HFFc6 (cell line): ENCODE measurements at regions not wholly inside any gene's neighbourhood (a gene's known extent, or its start where the extent isn't known, plus 50 kb on each side); places are given as distances from the start of the nearest gene placed in this dataset.

Source experiments
- DNase-seq: peaks from one replicate; pipeline ENCODE4 v3.0.0-alpha.2; 2018
- H3K27ac Mint-ChIP-seq: 2 replicates; pipeline ENCODE4 v1.8.0; 2020; ENCODE audit warnings: mild to moderate bottlenecking, mixed read lengths
- H3K27me3 Mint-ChIP-seq: 2 replicates; pipeline ENCODE4 v1.8.0; 2021; ENCODE audit warnings: mild to moderate bottlenecking, moderate library complexity, mixed read lengths; ENCODE audit not compliant: insufficient read depth
- H3K36me3 Mint-ChIP-seq: 2 replicates; pipeline ENCODE4 v1.8.0; 2021; ENCODE audit warnings: low read depth, mixed read lengths
- H3K4me1 Mint-ChIP-seq: 2 replicates; pipeline ENCODE4 v1.8.0; 2020; ENCODE audit warnings: low read depth, mixed read lengths
- H3K4me3 Mint-ChIP-seq: 2 replicates; pipeline ENCODE4 v1.8.0; 2020; ENCODE audit warnings: mild to moderate bottlenecking, moderate library complexity, mixed read lengths
- H3K9me3 Mint-ChIP-seq: 2 replicates; pipeline ENCODE4 v1.8.0; 2020; ENCODE audit warnings: mild to moderate bottlenecking, mixed read lengths
- TF ChIP-seq, protein P1 (sequence below): fragments of 200-600 bp; sonication (generic); IDR thresholded peaks from 2 replicates; pipeline ENCODE4 v1.5.0; 2021; ENCODE audit warnings: antibody characterized with exemption, mild to moderate bottlenecking

- DNase-seq, result no peak
- Mint-ChIP-seq H3K4me1 (no peaks in the 10 kb centered on the region), H3K4me3 (no peak overlapping the region), H3K9me3 (no peaks in the 10 kb centered on the region), H3K27me3 (no peaks in the 10 kb centered on the region; the same call in 1 of the 2 replicates), H3K27ac (no peak overlapping the region), H3K36me3 (no peaks in the 10 kb centered on the region)
- TF ChIP-seq, protein P1, sequence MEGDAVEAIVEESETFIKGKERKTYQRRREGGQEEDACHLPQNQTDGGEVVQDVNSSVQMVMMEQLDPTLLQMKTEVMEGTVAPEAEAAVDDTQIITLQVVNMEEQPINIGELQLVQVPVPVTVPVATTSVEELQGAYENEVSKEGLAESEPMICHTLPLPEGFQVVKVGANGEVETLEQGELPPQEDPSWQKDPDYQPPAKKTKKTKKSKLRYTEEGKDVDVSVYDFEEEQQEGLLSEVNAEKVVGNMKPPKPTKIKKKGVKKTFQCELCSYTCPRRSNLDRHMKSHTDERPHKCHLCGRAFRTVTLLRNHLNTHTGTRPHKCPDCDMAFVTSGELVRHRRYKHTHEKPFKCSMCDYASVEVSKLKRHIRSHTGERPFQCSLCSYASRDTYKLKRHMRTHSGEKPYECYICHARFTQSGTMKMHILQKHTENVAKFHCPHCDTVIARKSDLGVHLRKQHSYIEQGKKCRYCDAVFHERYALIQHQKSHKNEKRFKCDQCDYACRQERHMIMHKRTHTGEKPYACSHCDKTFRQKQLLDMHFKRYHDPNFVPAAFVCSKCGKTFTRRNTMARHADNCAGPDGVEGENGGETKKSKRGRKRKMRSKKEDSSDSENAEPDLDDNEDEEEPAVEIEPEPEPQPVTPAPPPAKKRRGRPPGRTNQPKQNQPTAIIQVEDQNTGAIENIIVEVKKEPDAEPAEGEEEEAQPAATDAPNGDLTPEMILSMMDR, result no peak
These were observed 358.0 kb upstream of the POU1F1 start for GRCh38 chr3:87634426-87634825.

DNA sequence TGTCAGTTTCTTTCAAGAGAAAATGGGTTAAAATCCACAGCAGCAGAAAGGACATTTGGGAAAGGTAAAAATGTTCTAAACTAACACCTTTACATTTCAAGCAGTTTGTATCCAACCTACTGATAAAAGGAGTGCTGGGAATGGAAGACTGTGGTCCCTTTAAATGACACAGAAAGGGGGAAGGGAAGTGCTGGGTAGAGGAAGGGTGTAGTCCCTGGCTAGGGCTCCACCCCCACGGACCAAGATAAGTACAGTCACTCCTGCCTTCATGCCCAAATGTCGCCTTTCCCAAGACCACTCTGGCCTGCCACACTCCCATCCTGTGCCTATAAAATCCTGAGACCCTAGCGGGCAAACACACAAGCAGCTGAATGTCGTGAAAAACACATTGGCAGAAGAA, 350.9 kb upstream of the POU1F1 start:
- H3K36me3 Mint-ChIP-seq, result no peaks in the 10 kb centered on the region
- H3K27me3 Mint-ChIP-seq, result no peaks in the 10 kb centered on the region
- TF ChIP-seq, protein P1, result no peak
- no peak overlapping the region for H3K4me3 Mint-ChIP-seq
- DNase-seq, result no peak
- H3K4me1 Mint-ChIP-seq, result peaks cover 15% of the 10 kb centered on the region; the same call in 1 of the 2 replicates
- H3K9me3 Mint-ChIP-seq, result no peaks in the 10 kb centered on the region
- H3K27ac Mint-ChIP-seq, result no peak overlapping the region

GRCh38 chr3:87626546-87626945, 350.2 kb upstream of the POU1F1 start:
- Mint-ChIP-seq H3K27ac (no peak overlapping the region), H3K36me3 (no peaks in the 10 kb centered on the region), H3K27me3 (no peaks in the 10 kb centered on the region), H3K4me1 (peaks cover 15% of the 10 kb centered on the region; the same call in 1 of the 2 replicates), H3K9me3 (no peaks in the 10 kb centered on the region), H3K4me3 (no peak overlapping the region)
- TF ChIP-seq, protein P1, result no peak
- no peak for DNase-seq

DNA sequence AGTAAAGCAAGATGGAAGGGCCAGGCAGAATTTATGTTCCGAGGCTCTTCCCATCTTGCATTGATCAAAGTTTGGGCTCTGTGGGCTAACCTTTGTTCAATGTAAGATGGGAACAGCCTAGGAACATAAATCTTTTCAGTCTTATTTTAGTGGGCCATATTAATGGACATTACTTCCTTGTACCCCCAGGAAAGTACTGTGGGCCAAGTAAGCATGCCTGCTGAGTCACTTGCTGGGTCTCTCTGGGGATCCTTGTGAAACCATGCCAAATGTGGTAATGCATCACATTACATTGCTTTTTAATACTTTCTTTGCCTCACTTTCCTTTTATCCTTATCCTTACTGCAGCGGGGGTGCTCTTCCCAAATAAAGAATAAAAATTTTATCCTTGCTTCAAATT, 349.5 kb upstream of the POU1F1 start:
- H3K27me3 Mint-ChIP-seq, result no peaks in the 10 kb centered on the region
- H3K4me3 Mint-ChIP-seq, result no peak overlapping the region
- no peak overlapping the region for H3K27ac Mint-ChIP-seq
- TF ChIP-seq, protein P1, result no peak
- H3K4me1 Mint-ChIP-seq, result peaks cover 15% of the 10 kb centered on the region; the same call in 1 of the 2 replicates
- no peaks in the 10 kb centered on the region for H3K9me3 Mint-ChIP-seq
- H3K36me3 Mint-ChIP-seq, result no peaks in the 10 kb centered on the region
- no peak for DNase-seq

DNA sequence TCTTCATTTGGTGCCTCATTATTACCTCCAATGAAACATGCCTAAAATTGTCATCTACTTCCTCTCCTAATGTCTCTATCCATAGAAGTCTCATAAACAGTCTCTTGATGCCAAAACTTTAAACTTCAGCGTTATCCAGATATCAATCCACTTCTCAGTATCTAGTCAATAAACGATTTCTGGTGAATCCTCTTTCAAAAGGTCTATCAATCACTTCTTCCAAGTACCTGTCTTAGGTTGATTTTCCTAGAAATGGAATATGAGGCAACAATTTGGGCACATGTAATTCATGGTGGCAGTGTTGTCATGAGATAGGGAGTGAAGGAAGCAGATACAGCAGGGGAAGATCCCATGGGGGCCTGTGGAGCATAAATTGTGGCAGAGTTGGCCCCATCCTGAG, 348.5 kb upstream of the POU1F1 start:
- H3K9me3 Mint-ChIP-seq, result no peaks in the 10 kb centered on the region
- H3K36me3 Mint-ChIP-seq, result no peaks in the 10 kb centered on the region
- DNase-seq, result no peak
- TF ChIP-seq, protein P1, result no peak
- H3K4me3 Mint-ChIP-seq, result no peak overlapping the region
- no peak overlapping the region for H3K27ac Mint-ChIP-seq
- no peaks in the 10 kb centered on the region for H3K27me3 Mint-ChIP-seq
- peaks cover 18% of the 10 kb centered on the region; the same call in 1 of the 2 replicates for H3K4me1 Mint-ChIP-seq

DNA sequence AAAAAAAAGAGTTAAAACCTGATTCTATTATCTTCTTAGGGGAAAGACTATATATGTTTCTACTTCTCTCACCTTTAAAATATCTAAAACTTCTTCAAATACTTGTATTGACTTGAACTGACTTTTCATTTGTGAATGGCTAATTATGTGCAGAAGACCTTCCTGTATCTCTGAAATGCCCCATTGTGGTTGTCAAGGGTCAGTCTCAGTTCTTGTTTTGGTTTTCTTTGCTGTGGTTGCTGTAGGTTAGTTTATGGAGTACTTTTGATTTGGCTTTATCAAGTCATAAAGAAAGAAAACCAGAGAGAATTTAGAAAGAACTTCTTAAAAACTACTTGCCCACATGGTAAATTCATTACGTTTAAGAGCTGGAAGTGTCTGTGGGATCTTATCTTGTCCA, 345.3 kb upstream of the POU1F1 start:
- DNase-seq, result no peak
- Mint-ChIP-seq H3K36me3 (no peaks in the 10 kb centered on the region; the same call in 1 of the 2 replicates), H3K4me1 (peaks cover 15% of the 10 kb centered on the region; the same call in 1 of the 2 replicates), H3K4me3 (no peak overlapping the region), H3K27me3 (no peaks in the 10 kb centered on the region), H3K9me3 (peaks cover 1% of the 10 kb centered on the region; the same call in 1 of the 2 replicates), H3K27ac (no peak overlapping the region)
- TF ChIP-seq, protein P1, result no peak
